AG04450 (cell line): ENCODE measurements at regions not wholly inside any gene's neighbourhood (a gene's known extent, or its start where the extent isn't known, plus 50 kb on each side); places are given as distances from the start of the nearest gene placed in this dataset.
"Not testable (repeated sequence)": the region's sequence is repeated elsewhere in the genome, so short reads cannot be mapped to it uniquely, and the experiment has no call there.

Source experiments
- CTCF ChIA-PET: fragments of 300-600, 350-600 bp; formaldehyde crosslinking; extraction: SDS; loops from one replicate; lab custom pipeline; 2022; ENCODE audit warnings: antibody characterized with exemption, inconsistent platforms; lab: Charles Lee
- POLR2A ChIA-PET: fragments of 350-600 bp; formaldehyde crosslinking; extraction: SDS; loops from one replicate; lab custom pipeline; 2021; ENCODE audit warnings: antibody characterized with exemption, inconsistent platforms; lab: Yijun Ruan, JAX
- DNase-seq: peaks from one replicate; pipeline ENCODE4 v3.0.0-alpha.2; 2011; ENCODE audit warnings: low read depth, low spot score
- H3K27ac ChIP-seq: one replicate; pipeline ENCODE4 v1.5.1; 2012; ENCODE audit warnings: low read depth, low read length, control low read depth
- H3K27me3 ChIP-seq: one replicate; pipeline ENCODE4 v1.6.0; 2012; ENCODE audit warnings: low read length; ENCODE audit not compliant: control insufficient read depth, insufficient read depth
- H3K4me3 ChIP-seq: 2 replicates; pipeline ENCODE4 v1.5.1; 2011; ENCODE audit warnings: mild to moderate bottlenecking, low read depth, low read length, control low read depth
- H3K9me3 ChIP-seq: 2 replicates; pipeline ENCODE4 v1.5.1; 2012; ENCODE audit warnings: low read length; ENCODE audit not compliant: control insufficient read depth, insufficient read depth
- TF ChIP-seq, protein P1 (sequence below): IDR thresholded peaks from 2 replicates; pipeline ENCODE4 v1.5.1; 2011; ENCODE audit warnings: low read depth, low read length, control low read depth, inconsistent platforms

DNA sequence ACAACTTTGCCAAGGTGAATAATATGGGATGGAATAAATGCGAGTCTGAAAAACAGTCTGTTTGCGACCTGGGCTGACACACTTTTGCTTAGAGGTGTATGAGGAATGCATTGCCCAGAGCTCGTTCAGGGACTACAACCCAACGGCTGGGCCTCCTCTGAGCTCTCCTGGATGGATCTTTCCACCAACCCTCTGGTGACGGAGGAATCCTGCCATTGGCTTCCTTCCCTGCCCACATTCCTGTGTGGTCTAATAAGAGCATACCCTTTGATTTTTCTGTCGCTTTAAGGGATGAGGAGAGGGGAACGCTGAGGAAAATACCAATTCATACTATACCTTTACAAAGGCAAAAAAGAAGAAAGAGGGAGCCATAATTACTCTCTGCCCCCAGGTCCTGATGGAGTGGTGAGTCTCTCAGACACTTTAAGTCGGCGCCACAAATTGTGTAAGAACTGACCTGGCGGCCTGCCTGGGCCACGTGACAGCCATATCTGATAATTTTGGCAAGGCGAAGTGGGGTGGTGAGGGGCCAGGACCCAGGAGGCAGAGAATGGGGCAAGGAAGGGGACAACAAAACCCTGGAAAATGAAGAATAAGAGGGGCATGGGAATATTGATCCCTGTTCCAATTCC lies 265.2 kb upstream of the MSX2 start:
- POLR2A ChIA-PET = no interaction called here
- Histone ChIP-seq H3K9me3 (no peaks in the 10 kb centered on the region; the same call in 1 of the 2 replicates), H3K27ac (no peak overlapping the region), H3K4me3 (no peak overlapping the region), H3K27me3 (no peaks in the 10 kb centered on the region)
- no peak for DNase-seq
- CTCF ChIA-PET = interaction anchor here (0.9 kb wide), 1 partner anchor 335 kb away, joined by 3 read pairs; no protein-coding TSS in a partner anchor
- TF ChIP-seq, protein P1, sequence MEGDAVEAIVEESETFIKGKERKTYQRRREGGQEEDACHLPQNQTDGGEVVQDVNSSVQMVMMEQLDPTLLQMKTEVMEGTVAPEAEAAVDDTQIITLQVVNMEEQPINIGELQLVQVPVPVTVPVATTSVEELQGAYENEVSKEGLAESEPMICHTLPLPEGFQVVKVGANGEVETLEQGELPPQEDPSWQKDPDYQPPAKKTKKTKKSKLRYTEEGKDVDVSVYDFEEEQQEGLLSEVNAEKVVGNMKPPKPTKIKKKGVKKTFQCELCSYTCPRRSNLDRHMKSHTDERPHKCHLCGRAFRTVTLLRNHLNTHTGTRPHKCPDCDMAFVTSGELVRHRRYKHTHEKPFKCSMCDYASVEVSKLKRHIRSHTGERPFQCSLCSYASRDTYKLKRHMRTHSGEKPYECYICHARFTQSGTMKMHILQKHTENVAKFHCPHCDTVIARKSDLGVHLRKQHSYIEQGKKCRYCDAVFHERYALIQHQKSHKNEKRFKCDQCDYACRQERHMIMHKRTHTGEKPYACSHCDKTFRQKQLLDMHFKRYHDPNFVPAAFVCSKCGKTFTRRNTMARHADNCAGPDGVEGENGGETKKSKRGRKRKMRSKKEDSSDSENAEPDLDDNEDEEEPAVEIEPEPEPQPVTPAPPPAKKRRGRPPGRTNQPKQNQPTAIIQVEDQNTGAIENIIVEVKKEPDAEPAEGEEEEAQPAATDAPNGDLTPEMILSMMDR = no peak

DNA sequence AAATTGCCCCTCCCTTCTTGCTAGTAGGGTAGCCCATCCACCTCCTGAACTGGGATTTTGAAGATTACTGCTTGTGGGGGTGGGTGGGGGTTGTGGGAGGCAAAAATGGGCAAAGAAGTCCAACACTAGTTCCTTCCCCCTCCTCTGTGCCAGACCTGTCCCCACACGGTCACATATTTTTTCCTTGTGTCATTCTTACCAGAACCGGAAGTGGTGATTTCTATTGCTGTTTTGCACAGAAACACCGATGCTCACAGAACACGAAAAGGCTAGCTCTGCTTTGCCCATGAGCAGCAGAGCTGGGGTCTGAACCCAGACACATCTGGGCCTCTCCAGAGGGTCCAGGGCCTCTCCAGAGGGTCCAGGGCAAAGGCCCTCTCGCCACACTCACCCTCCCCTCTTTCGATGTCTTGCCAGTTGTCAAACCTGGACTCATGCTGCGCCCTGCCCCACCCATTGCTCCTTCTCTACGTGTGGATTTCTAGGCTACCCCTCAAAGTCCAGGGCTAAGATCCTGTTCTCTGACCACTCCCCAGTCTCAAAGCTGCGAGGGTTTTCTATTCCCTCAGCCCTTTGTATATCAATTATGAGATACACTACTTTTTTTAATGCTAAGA lies 264.4 kb upstream of the MSX2 start:
- Histone ChIP-seq H3K4me3 (no peak overlapping the region), H3K9me3 (no peaks in the 10 kb centered on the region; the same call in 1 of the 2 replicates), H3K27ac (no peak overlapping the region), H3K27me3 (no peaks in the 10 kb centered on the region)
- TF ChIP-seq, protein P1 = no peak
- DNase-seq = no peak
- ChIA-PET CTCF (interaction anchor here (1.0 kb wide), 1 partner anchor 137 kb away, joined by 3 read pairs; no protein-coding TSS in a partner anchor), POLR2A (no interaction called here)

DNA sequence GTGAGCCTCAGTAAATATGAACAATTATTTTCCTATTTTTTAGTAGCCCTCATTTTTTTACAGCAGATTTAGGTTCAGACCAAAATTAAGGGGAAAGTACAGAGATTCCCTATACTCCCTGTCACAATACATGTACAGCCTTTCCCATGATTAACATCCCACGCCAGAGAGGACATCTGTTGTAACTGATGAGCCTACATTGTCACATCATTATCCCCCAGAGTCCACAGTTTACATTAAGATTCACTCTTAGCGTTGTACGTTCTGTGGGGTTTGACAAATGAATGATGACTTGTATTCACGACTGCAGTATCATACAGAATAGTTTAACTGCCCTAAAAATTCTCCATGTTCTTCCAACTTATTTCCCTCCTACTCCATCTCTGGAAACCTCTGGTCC lies 262.3 kb upstream of the MSX2 start:
- ChIA-PET POLR2A (no interaction called here), CTCF (interaction anchor here (1.0 to 1.7 kb wide), 4 partner anchors 14 to 332 kb away, joined by 3 to 5 read pairs (median 4); no protein-coding TSS in a partner anchor)
- H3K27me3 ChIP-seq = no peaks in the 10 kb centered on the region
- H3K27ac ChIP-seq = no peak overlapping the region
- no peak for DNase-seq
- TF ChIP-seq, protein P1 = no peak
- no peaks in the 10 kb centered on the region; the same call in 1 of the 2 replicates for H3K9me3 ChIP-seq
- no peak overlapping the region for H3K4me3 ChIP-seq

DNA sequence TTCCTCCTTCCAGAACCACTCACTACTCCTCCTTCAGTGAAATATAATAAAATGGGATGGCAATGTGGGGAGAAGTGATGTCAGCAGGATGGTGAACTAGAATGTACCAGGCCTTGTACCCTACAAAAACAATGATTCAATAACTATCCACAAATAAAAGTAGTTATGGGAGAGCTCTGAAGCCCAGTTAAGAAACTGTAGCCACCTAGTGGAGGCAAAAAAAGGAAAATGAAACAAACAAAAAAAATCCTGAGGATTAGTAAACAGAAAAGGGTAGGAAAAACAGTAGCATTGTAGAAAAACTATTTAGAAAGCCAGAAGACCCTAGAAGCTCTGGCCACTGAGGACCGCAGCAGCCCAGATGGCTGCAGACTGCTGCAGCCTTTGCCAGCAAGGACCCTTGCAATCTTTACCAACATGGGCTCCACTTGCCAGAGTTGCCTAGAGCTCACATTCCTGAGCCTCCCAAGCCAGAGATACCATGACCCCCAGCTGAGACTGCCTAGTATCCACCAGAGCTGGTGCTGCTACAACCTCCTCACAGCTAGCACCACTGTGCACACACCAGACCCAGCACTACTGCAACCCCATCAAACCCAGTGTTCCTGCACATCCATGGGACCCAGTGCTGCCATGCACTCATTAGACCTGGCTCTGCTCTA lies 259.7 kb upstream of the MSX2 start:
- ChIA-PET POLR2A (no interaction called here), CTCF (interaction anchor here (0.7 to 1.9 kb wide), 8 partner anchors 9 to 331 kb away, joined by 3 to 9 read pairs (median 3); no protein-coding TSS in a partner anchor)
- Histone ChIP-seq H3K9me3 (no peaks in the 10 kb centered on the region; the same call in 1 of the 2 replicates), H3K27me3 (no peaks in the 10 kb centered on the region), H3K4me3 (no peak overlapping the region), H3K27ac (no peak overlapping the region)
- no peak for DNase-seq
- TF ChIP-seq, protein P1 = peak; percentile 49

DNA sequence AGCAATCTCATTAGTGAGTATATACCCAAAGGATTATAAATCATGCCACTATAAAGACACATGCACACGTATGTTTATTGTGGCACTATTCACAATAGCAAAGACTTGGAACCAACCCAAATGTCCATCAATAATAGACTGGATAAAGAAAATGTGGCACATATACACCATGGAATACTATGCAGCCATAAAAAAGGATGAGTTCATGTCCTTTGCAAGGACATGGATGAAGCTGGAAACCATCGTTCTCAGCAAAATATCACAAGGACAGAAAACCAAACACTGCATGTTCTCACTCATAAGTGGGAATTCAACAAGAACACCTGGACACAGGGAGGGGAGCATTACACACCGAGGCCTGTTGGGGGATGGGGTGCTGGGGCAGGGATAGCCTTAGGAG lies 252.9 kb upstream of the MSX2 start:
- POLR2A ChIA-PET, DNase-seq, H3K4me3 ChIP-seq, H3K27ac ChIP-seq, H3K27me3 ChIP-seq, H3K9me3 ChIP-seq, CTCF ChIA-PET: not testable (repeated sequence)
